Motor neuron (in vitro differentiated cells): ENCODE measurements at regions not wholly inside any gene's neighbourhood (a gene's known extent, or its start where the extent isn't known, plus 50 kb on each side); places are given as distances from the start of the nearest gene placed in this dataset.
"Not testable (repeated sequence)": the region's sequence is repeated elsewhere in the genome, so short reads cannot be mapped to it uniquely, and the experiment has no call there.

Experiments used
- ATAC-seq, 8 experiments: fragments of 200-7000 bp; cut with Tn5 transposase; replicated peaks in 6 of 8; 2 replicates each; pipeline ENCODE4 v1.8.0; 2021; ENCODE audit warnings: mild to moderate bottlenecking in 8 of 8, moderate library complexity in 8 of 8
- H3K27ac ChIP-seq, 2 donors: fragments of 250-450 bp; sonication (Bioruptor Pico); 2 replicates each; pipeline ENCODE4 v1.9.0; 2021; ENCODE audit warnings: antibody characterized with exemption in 2 of 2, mild to moderate bottlenecking in 2 of 2, moderate library complexity in 1 of 2
- H3K4me1 ChIP-seq, 2 donors: fragments of 250-450 bp; sonication (Bioruptor Pico); replicated peaks in 1 of 2; 2 replicates each; pipeline ENCODE4 v1.6.1; 2021; ENCODE audit warnings: antibody characterized with exemption in 2 of 2, mild to moderate bottlenecking in 2 of 2, moderate library complexity in 1 of 2
- H3K4me3 ChIP-seq, 5 donors: fragments of 250-450 bp; sonication (Bioruptor Pico); 2 replicates each; pipeline ENCODE4 v1.9.0; 2021; ENCODE audit warnings: antibody characterized with exemption in 5 of 5, mild to moderate bottlenecking in 5 of 5, moderate library complexity in 4 of 5
- WGBS, 10 experiments: fragments of 450-650 bp; shearing (Covaris generic); methylation state at CpG; one replicate each; pipeline ENCODE4 v1.0.0; 2022; 5-methylcytosine and 5-hydroxymethylcytosine counted together
- in situ Hi-C, 9 experiments: fragments of 400-800 bp; cut with MboI; loops; one replicate each; pipeline ENCODE4 v1.15.0; 2021; ENCODE audit warnings: low sequenced_read_pairs in 9 of 9, low pct_unique_long_range_greater_than_20kb in 2 of 9; ENCODE audit not compliant: unreplicated experiment in 9 of 9

- H3K27ac ChIP-seq, result no peak overlapping the region
- ATAC-seq, result no peak
- 40 to 100% (median 100%) methylated on average over 1 of the region's 1 CpG; no CpG with 5 or more reads in 2 of the 10 experiments for WGBS, 10 experiments
- H3K4me1 ChIP-seq, result no peaks in the 10 kb centered on the region
- in situ Hi-C loops, result loop anchor here in 2 of 9 experiments (25.0 kb wide), 2 partner anchors 131 to 356 kb away; no protein-coding TSS in a partner anchor
- no peak overlapping the region for H3K4me3 ChIP-seq
Observed at GRCh38 chr5:145681216-145681615, 153.9 kb downstream of the PRELID2 start.

GRCh38 chr5:145680767-145681166 is 154.4 kb downstream of the PRELID2 start:
- Histone ChIP-seq H3K4me3 (no peak overlapping the region), H3K4me1 (no peaks in the 10 kb centered on the region), H3K27ac (no peak overlapping the region)
- ATAC-seq, result no peak
- in situ Hi-C loops, result loop anchor here in 2 of 9 experiments (25.0 kb wide), 2 partner anchors 132 to 357 kb away; no protein-coding TSS in a partner anchor
- WGBS, 10 experiments, result 29 to 97% (median 78%) methylated on average over 3 to 7 of the region's 7 CpGs; no CpG with 5 or more reads in 2 of the 10 experiments

GRCh38 chr5:145680169-145680568 is 155.0 kb downstream of the PRELID2 start:
- Histone ChIP-seq H3K4me3 (no peak overlapping the region), H3K4me1 (no peaks in the 10 kb centered on the region), H3K27ac (no peak overlapping the region)
- in situ Hi-C loops, result loop anchor here in 2 of 9 experiments (25.0 kb wide), 2 partner anchors 132 to 357 kb away; no protein-coding TSS in a partner anchor
- no peak for ATAC-seq

- WGBS, 10 experiments, result 69 to 100% (median 96%) methylated on average over 2 of the region's 2 CpGs; no CpG with 5 or more reads in 2 of the 10 experiments
- in situ Hi-C loops, result loop anchor here in 2 of 9 experiments (25.0 kb wide), 2 partner anchors 134 to 359 kb away; no protein-coding TSS in a partner anchor
- Histone ChIP-seq H3K4me1 (no peaks in the 10 kb centered on the region), H3K4me3 (no peak overlapping the region), H3K27ac (no peak overlapping the region)
- ATAC-seq, result no peak
Observed at GRCh38 chr5:145678255-145678654, 156.9 kb downstream of the PRELID2 start.

- Histone ChIP-seq H3K4me1 (peaks cover 0 to 11% of the 10 kb centered on the region in 2 donors), H3K27ac (no peak overlapping the region), H3K4me3 (no peak overlapping the region)
- no peak for ATAC-seq
- in situ Hi-C loops, result no loop called here
Observed at GRCh38 chr5:145673786-145674185, 161.4 kb downstream of the PRELID2 start.

DNA sequence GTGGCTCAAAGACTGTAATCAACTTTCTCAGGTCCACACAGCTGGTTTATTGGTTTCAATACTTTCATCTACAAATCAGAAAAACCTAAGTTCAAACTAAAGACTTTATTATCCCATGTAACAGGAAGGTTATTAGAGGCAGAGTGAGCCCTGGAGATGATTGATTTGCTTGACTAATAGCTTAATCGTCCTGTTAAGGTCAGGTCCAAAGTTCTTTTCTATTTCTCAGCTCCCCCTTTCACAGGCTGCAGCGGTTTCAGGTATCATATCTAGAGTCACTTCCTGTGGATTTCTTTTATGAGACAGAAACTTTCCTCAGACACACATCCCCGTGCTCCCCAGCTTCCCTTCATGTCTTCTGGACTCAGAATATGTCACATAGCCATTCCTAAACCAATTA is 166.4 kb downstream of the PRELID2 start:
- Histone ChIP-seq H3K4me3 (no peak overlapping the region), H3K27ac (no peak overlapping the region), H3K4me1 (peaks cover 2 to 11% of the 10 kb centered on the region in 2 donors)
- in situ Hi-C loops, result no loop called here
- no peak for ATAC-seq
- WGBS, 10 experiments, result 50 to 100% (median 88%) methylated on average over 1 to 3 of the region's 3 CpGs; no CpG with 5 or more reads in 1 of the 10 experiments

- WGBS, 10 experiments, result 30 to 100% (median 86%) methylated on average over 1 to 3 of the region's 3 CpGs
- Histone ChIP-seq H3K4me3 (no peak overlapping the region), H3K4me1 (peaks cover 2 to 11% of the 10 kb centered on the region in 2 donors), H3K27ac (no peak overlapping the region)
- in situ Hi-C loops, result no loop called here
- ATAC-seq, result peak in 2 of 8 experiments; percentile 78 to 81
Observed at GRCh38 chr5:145667742-145668141, 167.4 kb downstream of the PRELID2 start.

DNA sequence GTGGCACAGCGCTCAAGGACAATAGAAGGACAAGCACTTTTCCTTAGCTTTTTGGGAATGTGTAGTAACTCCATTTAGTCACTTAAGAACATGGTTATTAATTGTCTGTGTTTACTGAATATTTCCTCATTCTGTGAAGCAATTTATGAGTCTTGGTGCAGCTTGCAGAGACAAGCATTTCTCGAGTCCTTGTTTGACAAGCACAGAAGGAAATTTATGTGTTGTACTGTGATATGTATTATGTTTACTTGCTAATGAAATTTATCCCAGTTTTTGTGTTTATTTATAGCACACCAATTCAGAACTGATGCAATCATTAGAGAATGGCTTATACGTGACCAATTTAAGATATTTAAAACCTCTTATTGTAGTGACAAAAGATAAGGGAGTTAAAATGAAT is 168.6 kb downstream of the PRELID2 start:
- no peak overlapping the region for H3K4me3 ChIP-seq
- peak in 5 of 8 experiments; percentile 33 to 66 (median 40) for ATAC-seq
- 52 to 96% (median 81%) methylated on average over 1 to 3 of the region's 3 CpGs; no CpG with 5 or more reads in 2 of the 10 experiments for WGBS, 10 experiments
- in situ Hi-C loops, result no loop called here
- peaks cover 8 to 10% of the 10 kb centered on the region in 2 donors for H3K4me1 ChIP-seq
- no peak overlapping the region for H3K27ac ChIP-seq

DNA sequence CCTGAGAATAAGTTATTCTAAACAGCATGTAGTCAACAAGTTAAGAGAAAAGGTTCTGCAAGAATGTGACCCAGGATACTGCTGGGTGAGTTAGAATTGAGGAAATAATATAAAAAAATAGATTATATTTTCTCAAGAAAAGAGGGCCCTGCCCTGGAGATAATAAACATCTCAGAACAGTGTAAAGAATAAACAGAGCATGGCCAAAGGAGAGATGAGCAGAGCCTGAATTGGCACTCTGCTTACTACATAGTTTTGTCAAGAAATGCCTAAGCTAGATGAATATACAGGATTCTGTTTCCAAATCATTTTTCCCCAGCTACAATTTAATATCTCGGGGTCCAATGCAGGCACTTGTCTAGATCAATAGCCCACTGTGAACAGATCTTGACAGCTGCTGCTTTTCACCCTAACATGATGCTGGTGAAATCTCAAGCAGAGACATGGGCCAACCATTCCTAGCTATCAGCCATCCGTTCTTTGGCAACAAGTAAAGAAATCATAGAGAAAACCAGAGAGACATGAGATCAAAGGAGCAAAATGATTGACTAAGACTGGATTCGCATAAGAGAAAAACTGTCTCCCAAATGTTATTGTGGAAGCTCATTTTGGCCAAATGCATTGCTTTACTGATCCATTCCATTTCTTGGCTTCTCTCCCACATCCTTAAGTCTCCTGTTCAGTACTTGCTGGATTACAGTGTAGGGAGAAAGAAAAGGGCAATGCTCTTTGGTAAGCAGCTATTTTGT is 173.2 kb downstream of the PRELID2 start:
- ATAC-seq, result no peak
- H3K27ac ChIP-seq, result no peak overlapping the region
- H3K4me3 ChIP-seq, result no peak overlapping the region
- WGBS, 10 experiments, result 22 to 100% (median 80%) methylated on average over 1 to 3 of the region's 3 CpGs; no CpG with 5 or more reads in 1 of the 10 experiments
- in situ Hi-C loops, result no loop called here
- peaks cover 14 to 22% of the 10 kb centered on the region in 2 donors for H3K4me1 ChIP-seq

- WGBS, 10 experiments, result 23 to 71% (median 60%) methylated on average over 3 to 7 of the region's 7 CpGs; no CpG with 5 or more reads in 1 of the 10 experiments
- peaks cover 14 to 22% of the 10 kb centered on the region in 2 donors for H3K4me1 ChIP-seq
- H3K4me3 ChIP-seq, result no peak overlapping the region
- peak in 6 of 8 experiments; percentile 62 to 99 (median 96) for ATAC-seq
- no peak overlapping the region for H3K27ac ChIP-seq
- in situ Hi-C loops, result no loop called here
Observed at GRCh38 chr5:145660897-145661640, 174.1 kb downstream of the PRELID2 start.

GRCh38 chr5:145658435-145658834 is 176.7 kb downstream of the PRELID2 start:
- 73 to 100% (median 86%) methylated on average over 1 to 3 of the region's 3 CpGs; no CpG with 5 or more reads in 3 of the 10 experiments for WGBS, 10 experiments
- in situ Hi-C loops, result no loop called here

GRCh38 chr5:145652700-145653099 is 182.4 kb downstream of the PRELID2 start:
- ATAC-seq, H3K4me1 ChIP-seq, in situ Hi-C loops: not testable (repeated sequence)

More at GRCh38 chr5:145658435-145658834, 176.7 kb downstream of the PRELID2 start:
- Histone ChIP-seq H3K4me1 (peaks cover 14 to 22% of the 10 kb centered on the region in 2 donors), H3K4me3 (no peak overlapping the region), H3K27ac (no peak overlapping the region)
- ATAC-seq, result no peak

DNA sequence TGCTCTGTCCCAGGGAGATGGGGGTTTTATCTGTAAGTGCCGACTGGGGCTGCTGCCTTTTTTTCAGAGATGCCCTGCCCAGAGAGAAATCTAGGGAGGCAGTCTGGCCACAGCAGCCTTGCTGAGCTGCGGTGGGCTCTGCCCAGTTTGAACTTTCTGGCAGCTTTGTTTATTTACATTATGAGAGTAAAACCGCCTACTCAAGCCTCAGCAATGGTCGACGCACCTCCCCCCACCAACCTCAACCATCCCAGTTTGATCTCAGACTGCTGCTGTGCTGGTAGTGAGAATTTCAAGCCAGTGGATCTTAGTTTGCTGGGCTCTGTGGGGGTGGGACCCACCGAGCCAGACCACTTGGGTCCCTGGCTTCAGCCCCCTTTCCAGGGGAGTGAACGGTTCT is 188.0 kb downstream of the PRELID2 start:
- H3K4me3 ChIP-seq, H3K4me1 ChIP-seq, H3K27ac ChIP-seq, ATAC-seq, in situ Hi-C loops: not testable (repeated sequence)
- WGBS, 10 experiments, result 64 to 100% (median 87%) methylated on average over 1 to 4 of the region's 7 CpGs; no CpG with 5 or more reads in 5 of the 10 experiments

More at GRCh38 chr5:145652700-145653099, 182.4 kb downstream of the PRELID2 start:
- H3K4me3 ChIP-seq, H3K27ac ChIP-seq: not testable (repeated sequence)
- 60 to 90% (median 80%) methylated on average over 1 to 2 of the region's 3 CpGs; no CpG with 5 or more reads in 5 of the 10 experiments for WGBS, 10 experiments
